C4-2B (cell line): ENCODE measurements at regions not wholly inside any gene's neighbourhood (a gene's known extent, or its start where the extent isn't known, plus 50 kb on each side); places are given as distances from the start of the nearest gene placed in this dataset.

Experiments
- ZFX ChIP-seq: fragments of 450-650 bp; IDR thresholded peaks from 2 replicates; pipeline ENCODE4 v1.6.1; 2017
- TF ChIP-seq, protein P1 (sequence below): fragments of 450-650 bp; conservative IDR thresholded peaks from 2 replicates; pipeline ENCODE4 v1.5.1; 2017; ENCODE audit warnings: mild to moderate bottlenecking

DNA sequence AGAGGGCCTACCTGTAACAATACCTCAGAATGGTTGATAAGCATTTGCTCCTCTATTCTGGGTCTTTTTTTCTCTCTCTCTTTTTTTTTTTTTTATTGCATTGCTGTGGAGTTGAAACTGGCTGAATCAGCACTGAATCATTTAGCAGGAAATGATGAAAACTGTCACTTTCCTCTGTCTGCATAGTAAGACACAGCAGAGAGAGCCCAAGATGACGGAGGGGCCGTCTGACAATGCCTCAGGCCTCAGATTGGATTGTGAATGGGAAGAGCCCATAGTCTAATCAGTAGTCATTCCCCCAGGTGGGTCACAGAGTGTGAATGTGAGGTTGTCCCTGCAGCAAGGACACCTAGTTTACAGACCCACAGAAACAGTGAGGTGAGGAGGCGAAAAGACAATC lies 193.2 kb upstream of the PLXNA2 start:
- TF ChIP-seq, protein P1, sequence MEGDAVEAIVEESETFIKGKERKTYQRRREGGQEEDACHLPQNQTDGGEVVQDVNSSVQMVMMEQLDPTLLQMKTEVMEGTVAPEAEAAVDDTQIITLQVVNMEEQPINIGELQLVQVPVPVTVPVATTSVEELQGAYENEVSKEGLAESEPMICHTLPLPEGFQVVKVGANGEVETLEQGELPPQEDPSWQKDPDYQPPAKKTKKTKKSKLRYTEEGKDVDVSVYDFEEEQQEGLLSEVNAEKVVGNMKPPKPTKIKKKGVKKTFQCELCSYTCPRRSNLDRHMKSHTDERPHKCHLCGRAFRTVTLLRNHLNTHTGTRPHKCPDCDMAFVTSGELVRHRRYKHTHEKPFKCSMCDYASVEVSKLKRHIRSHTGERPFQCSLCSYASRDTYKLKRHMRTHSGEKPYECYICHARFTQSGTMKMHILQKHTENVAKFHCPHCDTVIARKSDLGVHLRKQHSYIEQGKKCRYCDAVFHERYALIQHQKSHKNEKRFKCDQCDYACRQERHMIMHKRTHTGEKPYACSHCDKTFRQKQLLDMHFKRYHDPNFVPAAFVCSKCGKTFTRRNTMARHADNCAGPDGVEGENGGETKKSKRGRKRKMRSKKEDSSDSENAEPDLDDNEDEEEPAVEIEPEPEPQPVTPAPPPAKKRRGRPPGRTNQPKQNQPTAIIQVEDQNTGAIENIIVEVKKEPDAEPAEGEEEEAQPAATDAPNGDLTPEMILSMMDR = no peak
- no peak for TF ChIP-seq ZFX
